HepG2 (cell line): ENCODE measurements at regions not wholly inside any gene's neighbourhood (a gene's known extent, or its start where the extent isn't known, plus 50 kb on each side); places are given as distances from the start of the nearest gene placed in this dataset.

Source experiments
- ATAC-seq: fragments of 200-7000 bp; cut with Tn5 transposase; 3 replicates; pipeline ENCODE4 v1.9.1; 2020; ENCODE audit warnings: mild to moderate bottlenecking, moderate library complexity
- BruUV-seq: library from RNA; stranded (reverse); fragments of 400-500 nt; replicated peaks from 2 replicates; lab custom pipeline; 2021; lab: Mats Ljungman, UMichigan
- CTCF ChIA-PET: fragments of 300-600 bp; formaldehyde crosslinking; extraction: SDS; loops from one replicate; lab custom pipeline; 2021; ENCODE audit warnings: low total read pairs, inconsistent platforms, low intra/inter-chr PET ratio; lab: Yijun Ruan, JAX
- POLR2A ChIA-PET: fragments of 350-600 bp; sonication (Branson Sonifier 250); formaldehyde crosslinking; loops from one replicate; lab custom pipeline; 2020; ENCODE audit warnings: antibody characterized with exemption, inconsistent platforms; lab: Yijun Ruan, JAX
- DNase-seq: peaks from one replicate; pipeline ENCODE4 v3.0.0-alpha.2; 2015; ENCODE audit warnings: low spot score
- FAIRE-seq: peaks from 3 replicates; lab custom pipeline; 2011; peaks lifted over from hg19 to GRCh38; lab: Jason Lieb, UNC
- H2AFZ ChIP-seq: one replicate; pipeline ENCODE4 v1.6.1; 2011; ENCODE audit warnings: low read length, inconsistent platforms
- H3K27ac ChIP-seq: fragments of 300-600 bp; 3 replicates; pipeline ENCODE4 v1.8.0; 2011; ENCODE audit warnings: mixed run types, mild to moderate bottlenecking, mixed read lengths, low read length, inconsistent platforms; ENCODE audit not compliant: insufficient read depth; ENCODE audit errors: extremely low read length
- H3K27me3 ChIP-seq, 2 experiments: fragments of 200-600 bp in 1 of 2; 2 replicates in 1 of 2; 3 replicates in 1 of 2; pipeline versions ENCODE4 v1.6.0 to v1.8.0; 2011; ENCODE audit warnings: low read length in 2 of 2, mild to moderate bottlenecking in 2 of 2, moderate library complexity in 2 of 2, inconsistent platforms in 1 of 2; ENCODE audit not compliant: insufficient read depth in 2 of 2, control insufficient read depth in 1 of 2
- H3K36me3 ChIP-seq, 2 experiments: fragments of 200-600 bp in 1 of 2; replicated peaks in 1 of 2; 2 replicates in 1 of 2; 3 replicates in 1 of 2; pipeline versions ENCODE4 v1.5.1 to v1.8.0; 2011; ENCODE audit warnings: low read length in 2 of 2, inconsistent platforms in 1 of 2; ENCODE audit not compliant: insufficient read depth in 2 of 2, control insufficient read depth in 1 of 2
- H3K4me1 ChIP-seq: 2 replicates; pipeline ENCODE4 v1.5.1; 2012; ENCODE audit warnings: low read length, inconsistent platforms; ENCODE audit not compliant: insufficient read depth
- H3K4me2 ChIP-seq: 2 replicates; pipeline ENCODE4 v1.6.0; 2011; ENCODE audit warnings: low read depth, low read length, inconsistent platforms
- H3K4me3 ChIP-seq, 3 experiments: fragments of 200-600 bp in 1 of 3; sonication (generic), shearing (Covaris generic) in 1 of 3; replicated peaks in 1 of 3; 2 replicates each; pipeline ENCODE4 v1.5.1; 2011 to 2016; ENCODE audit warnings: low read length in 3 of 3, inconsistent platforms in 2 of 3, low read depth in 2 of 3, mild to moderate bottlenecking in 2 of 3, control low read depth in 1 of 3, mixed read lengths in 1 of 3; ENCODE audit not compliant: insufficient read depth in 1 of 3
- H3K79me2 ChIP-seq: one replicate; pipeline ENCODE4 v1.6.1; 2011; ENCODE audit warnings: low read length, inconsistent platforms; ENCODE audit not compliant: insufficient read depth
- H3K9ac ChIP-seq: 2 replicates; pipeline ENCODE4 v1.6.0; 2011; ENCODE audit warnings: mild to moderate bottlenecking, low read depth, low read length, inconsistent platforms; ENCODE audit not compliant: insufficient read depth
- H3K9me3 ChIP-seq: 2 replicates; pipeline ENCODE4 v1.5.1; 2012; ENCODE audit warnings: mild to moderate bottlenecking, low read length
- H4K20me1 ChIP-seq: 2 replicates; pipeline ENCODE4 v1.6.0; 2011; ENCODE audit warnings: inconsistent platforms, mild to moderate bottlenecking, low read length, moderate library complexity; ENCODE audit not compliant: insufficient read depth
- ATM ChIP-seq: fragments of 450-650 bp; IDR thresholded peaks from 2 replicates; pipeline ENCODE4 v1.7.1; 2017; ENCODE audit warnings: mild to moderate bottlenecking, borderline replicate concordance
- FOSL2 ChIP-seq: sonication (generic); formaldehyde crosslinking; IDR thresholded peaks from 2 replicates; pipeline ENCODE4 v1.4.0; 2020; ENCODE audit warnings: missing genetic modification reagents
- HNRNPH1 ChIP-seq: fragments of 200-400 bp; formaldehyde crosslinking; optimal IDR thresholded peaks from 2 replicates; pipeline ENCODE3; 2017; ENCODE audit warnings: mild to moderate bottlenecking, low read depth, low read length
- HOXA9 ChIP-seq: sonication (generic); formaldehyde crosslinking; IDR thresholded peaks from 2 replicates; pipeline ENCODE4 v1.8.1; 2022; ENCODE audit warnings: missing genetic modification reagents, mild to moderate bottlenecking, moderate library complexity, borderline replicate concordance
- KDM4B ChIP-seq: sonication (generic); formaldehyde crosslinking; IDR thresholded peaks from 2 replicates; pipeline ENCODE4 v1.4.0; 2020; ENCODE audit warnings: missing genetic modification reagents
- KLF6 ChIP-seq: IDR thresholded peaks from 2 replicates; pipeline ENCODE4 v1.8.0; 2016; ENCODE audit warnings: missing biosample characterization, missing genetic modification reagents
- LRRFIP1 ChIP-seq: sonication (generic); formaldehyde crosslinking; conservative IDR thresholded peaks from 2 replicates; pipeline ENCODE4 v1.4.0; 2020; ENCODE audit warnings: missing genetic modification reagents
- NFIB ChIP-seq: sonication (generic); formaldehyde crosslinking; IDR thresholded peaks from 2 replicates; pipeline ENCODE4 v1.9.0; 2021; ENCODE audit warnings: missing genetic modification reagents, mild to moderate bottlenecking, borderline replicate concordance
- NKX3-1 ChIP-seq: sonication (generic); formaldehyde crosslinking; IDR thresholded peaks from 2 replicates; pipeline ENCODE4 v1.5.0; 2020; ENCODE audit warnings: missing genetic modification reagents
- TCF7L2 ChIP-seq: IDR thresholded peaks from 2 replicates; pipeline ENCODE4 v1.6.1; 2011; ENCODE audit warnings: mild to moderate bottlenecking, low read depth, low read length, moderate library complexity
- ZBTB7A ChIP-seq: sonication (generic); formaldehyde crosslinking; IDR thresholded peaks from 2 replicates; pipeline ENCODE4 v1.8.0; 2022; ENCODE audit warnings: mild to moderate bottlenecking, missing genetic modification reagents
- ZFYVE20 ChIP-seq: sonication (generic); formaldehyde crosslinking; IDR thresholded peaks from 2 replicates; pipeline ENCODE4 v1.8.0; 2023; ENCODE audit warnings: low read depth, mild to moderate bottlenecking, moderate library complexity, missing genetic modification reagents, borderline replicate concordance
- ZKSCAN8 ChIP-seq: IDR thresholded peaks from 2 replicates; pipeline ENCODE4 v1.6.1; 2016; ENCODE audit warnings: borderline replicate concordance, missing genetic modification reagents, missing compliant biosample characterization
- ZNF10 ChIP-seq: sonication (generic); formaldehyde crosslinking; IDR thresholded peaks from 2 replicates; pipeline ENCODE4 v1.4.0; 2020; ENCODE audit warnings: mild to moderate bottlenecking, low read depth, missing genetic modification reagents, borderline replicate concordance
- ZNF558 ChIP-seq: sonication (generic); formaldehyde crosslinking; IDR thresholded peaks from 2 replicates; pipeline ENCODE4 v1.9.0; 2022; ENCODE audit warnings: mild to moderate bottlenecking, missing genetic modification reagents, borderline replicate concordance
- ZNF607 ChIP-seq: sonication (generic); formaldehyde crosslinking; IDR thresholded peaks from 2 replicates; pipeline ENCODE4 v1.5.1; 2020; ENCODE audit warnings: missing genetic modification reagents, mild to moderate bottlenecking, borderline replicate concordance
- ZNF766 ChIP-seq: sonication (generic); formaldehyde crosslinking; IDR thresholded peaks from 2 replicates; pipeline ENCODE4 v1.5.0; 2020; ENCODE audit warnings: missing genetic modification reagents, borderline replicate concordance
- ZNF768 ChIP-seq: sonication (generic); formaldehyde crosslinking; IDR thresholded peaks from 2 replicates; pipeline ENCODE4 v1.4.0; 2020; ENCODE audit warnings: missing genetic modification reagents
- ZSCAN22 ChIP-seq: sonication (generic); formaldehyde crosslinking; IDR thresholded peaks from 2 replicates; pipeline ENCODE4 v1.4.0; 2020; ENCODE audit warnings: mild to moderate bottlenecking, missing genetic modification reagents
- WGBS: methylation state at CpG from one replicate; pipeline ENCODE4 v1.1.6; 2017; ENCODE audit warnings: low lambda C conversion rate; 5-methylcytosine and 5-hydroxymethylcytosine counted together
- in situ Hi-C: cut with HindIII; loops from 2 replicates; pipeline ENCODE4 v1.10.0; 2017; ENCODE audit warnings: low pct_unique_long_range_greater_than_20kb; ENCODE audit not compliant: extremely low pct_ligation_motif_present
- intact Hi-C: fragments of 100-400 bp; cut with micrococcal nuclease; formaldehyde crosslinking; loops from one replicate; pipeline ENCODE4 v1.10.0; 2022; ENCODE audit not compliant: unreplicated experiment
- TF ChIP-seq, protein P1 (sequence below): sonication (generic); formaldehyde crosslinking; conservative IDR thresholded peaks from 2 replicates; pipeline ENCODE4 v1.4.0; 2020; ENCODE audit warnings: missing genetic modification reagents

- no peaks in the 10 kb centered on the region for H4K20me1 ChIP-seq
- no peaks in the 10 kb centered on the region for H3K79me2 ChIP-seq
- H3K4me3 ChIP-seq = no peak overlapping the region
- H3K27ac ChIP-seq = no peak overlapping the region
- POLR2A ChIA-PET = no interaction called here
- DNase-seq (no peak), ATAC-seq (no peak), FAIRE-seq (no peak)
- BruUV-seq = no TSS peak
- no peak for TF ChIP-seq ZFYVE20
- TF ChIP-seq ZNF768 (CRISPR knock-in tag) = no peak
- no peak for TF ChIP-seq ZNF10
- TF ChIP-seq FOSL2 = no peak
- no peak for TF ChIP-seq TCF7L2
- TF ChIP-seq ATM = no peak
- TF ChIP-seq ZSCAN22 = no peak
- no peak for TF ChIP-seq KLF6 (CRISPR knock-in tag)
- TF ChIP-seq ZNF558 (CRISPR knock-in tag) = no peak
- no peak for TF ChIP-seq ZBTB7A (CRISPR knock-in tag)
- TF ChIP-seq KDM4B (CRISPR knock-in tag) = no peak
- no peak for TF ChIP-seq ZKSCAN8 (CRISPR knock-in tag)
- TF ChIP-seq, protein P1, sequence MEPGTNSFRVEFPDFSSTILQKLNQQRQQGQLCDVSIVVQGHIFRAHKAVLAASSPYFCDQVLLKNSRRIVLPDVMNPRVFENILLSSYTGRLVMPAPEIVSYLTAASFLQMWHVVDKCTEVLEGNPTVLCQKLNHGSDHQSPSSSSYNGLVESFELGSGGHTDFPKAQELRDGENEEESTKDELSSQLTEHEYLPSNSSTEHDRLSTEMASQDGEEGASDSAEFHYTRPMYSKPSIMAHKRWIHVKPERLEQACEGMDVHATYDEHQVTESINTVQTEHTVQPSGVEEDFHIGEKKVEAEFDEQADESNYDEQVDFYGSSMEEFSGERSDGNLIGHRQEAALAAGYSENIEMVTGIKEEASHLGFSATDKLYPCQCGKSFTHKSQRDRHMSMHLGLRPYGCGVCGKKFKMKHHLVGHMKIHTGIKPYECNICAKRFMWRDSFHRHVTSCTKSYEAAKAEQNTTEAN (CRISPR knock-in tag) = no peak
- no peak for TF ChIP-seq ZNF607 (CRISPR knock-in tag)
- TF ChIP-seq ZNF766 = no peak
- TF ChIP-seq NFIB = no peak
- TF ChIP-seq NKX3-1 = no peak
- no peak for TF ChIP-seq HOXA9 (CRISPR knock-in tag)
- TF ChIP-seq LRRFIP1 = no peak
- no peak for TF ChIP-seq HNRNPH1
- H3K4me2 ChIP-seq = no peak overlapping the region
- 0% methylated on average over 1 of the region's 1 CpG for WGBS
- peaks cover 3 to 45% of the 10 kb centered on the region in 2 experiments; a peak in 4 of 5 replicates for H3K27me3 ChIP-seq
- H3K36me3 ChIP-seq = no peaks in the 10 kb centered on the region
- CTCF ChIA-PET = no interaction called here
- intact Hi-C loops = no loop called here
- no peaks in the 10 kb centered on the region for H3K9me3 ChIP-seq
- no peak overlapping the region for H2AFZ ChIP-seq
- H3K4me1 ChIP-seq = no peaks in the 10 kb centered on the region
- H3K9ac ChIP-seq = no peak overlapping the region
- in situ Hi-C loops = no loop called here
Observed at GRCh38 chr6:44545224-44545623, 157.7 kb downstream of the CDC5L start.
